PC-3 (cell line): ENCODE measurements at regions not wholly inside any gene's neighbourhood (a gene's known extent, or its start where the extent isn't known, plus 50 kb on each side); places are given as distances from the start of the nearest gene placed in this dataset.

Experiments used
- CTCF ChIP-seq: fragments of 300-600 bp; sonication (generic); conservative IDR thresholded peaks from 2 replicates; pipeline ENCODE4 v1.5.1; 2017; ENCODE audit warnings: antibody characterized with exemption, low read depth, mild to moderate bottlenecking, low read length
- EZH2phosphoT487 ChIP-seq: fragments of 300-600 bp; sonication (generic); IDR thresholded peaks from 2 replicates; pipeline ENCODE4 v1.6.1; 2018; ENCODE audit warnings: mild to moderate bottlenecking, antibody characterized with exemption, low read length, borderline replicate concordance

DNA sequence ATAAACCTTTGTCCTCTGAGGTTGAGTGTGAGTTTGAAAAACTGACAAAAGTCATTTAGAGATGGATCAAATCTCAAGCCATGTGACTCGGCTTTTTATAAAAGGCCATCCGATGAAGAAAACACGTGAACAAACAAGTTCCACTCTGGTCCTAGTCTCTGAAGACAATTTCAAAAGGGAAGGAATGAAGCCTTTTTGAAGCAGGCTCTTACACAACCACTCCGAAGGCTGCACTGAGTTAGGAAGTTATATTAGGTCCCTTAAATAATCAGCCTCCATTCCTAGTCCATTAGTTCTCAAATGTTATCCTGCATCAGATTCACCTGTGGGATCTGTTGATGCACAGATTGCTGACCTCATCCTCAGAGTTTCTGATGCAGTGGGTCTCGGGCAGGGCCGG, 166.6 kb upstream of the HMHB1 start:
- TF ChIP-seq CTCF: no peak
- no peak for TF ChIP-seq EZH2phosphoT487
